Astrocyte (in vitro differentiated cells and primary cell): ENCODE measurements at regions not wholly inside any gene's neighbourhood (a gene's known extent, or its start where the extent isn't known, plus 50 kb on each side); places are given as distances from the start of the nearest gene placed in this dataset.

Experiments used
- DNase-seq: peaks from one replicate; pipeline ENCODE4 v3.0.0-alpha.2; 2010; ENCODE audit warnings: low read depth
- FAIRE-seq: peaks from 2 replicates; lab custom pipeline; 2011; peaks lifted over from hg19 to GRCh38; lab: Jason Lieb, UNC
- H2AFZ ChIP-seq: 2 replicates; pipeline ENCODE4 v1.6.0; 2012; ENCODE audit warnings: low read depth, low read length, inconsistent platforms
- H3K27ac ChIP-seq: 2 replicates; pipeline ENCODE4 v1.5.1; 2011; ENCODE audit warnings: low read depth, low read length, inconsistent platforms
- H3K27me3 ChIP-seq: 2 replicates; pipeline ENCODE4 v1.6.0; 2011; ENCODE audit warnings: low read length, inconsistent platforms; ENCODE audit not compliant: insufficient read depth
- H3K36me3 ChIP-seq: 2 replicates; pipeline ENCODE4 v1.5.1; 2011; ENCODE audit warnings: low read length, inconsistent platforms; ENCODE audit not compliant: insufficient read depth
- H3K4me1 ChIP-seq: 2 replicates; pipeline ENCODE4 v1.5.1; 2011; ENCODE audit warnings: low read length, inconsistent platforms; ENCODE audit not compliant: insufficient read depth
- H3K4me2 ChIP-seq: 2 replicates; pipeline ENCODE4 v1.6.0; 2012; ENCODE audit warnings: low read length, inconsistent platforms
- H3K4me3 ChIP-seq: 2 replicates; pipeline ENCODE4 v1.5.1; 2011; ENCODE audit warnings: low read depth, mild to moderate bottlenecking, low read length, inconsistent platforms; ENCODE audit not compliant: insufficient read depth
- H3K79me2 ChIP-seq: 2 replicates; pipeline ENCODE4 v1.6.0; 2012; ENCODE audit warnings: mild to moderate bottlenecking, low read length, inconsistent platforms; ENCODE audit not compliant: insufficient read depth
- H3K9ac ChIP-seq: 2 replicates; pipeline ENCODE4 v1.6.0; 2012; ENCODE audit warnings: mild to moderate bottlenecking, low read length, inconsistent platforms
- H3K9me3 ChIP-seq: 2 replicates; pipeline ENCODE4 v1.5.1; 2012; ENCODE audit warnings: low read depth, mild to moderate bottlenecking, low read length, inconsistent platforms; ENCODE audit not compliant: insufficient read depth
- H4K20me1 ChIP-seq: 2 replicates; pipeline ENCODE4 v1.6.0; 2012; ENCODE audit warnings: low read length, inconsistent platforms; ENCODE audit not compliant: insufficient read depth
- H3K27ac Mint-ChIP-seq: one replicate; pipeline ENCODE4 v1.8.0; 2021; ENCODE audit warnings: mild to moderate bottlenecking, mixed read lengths; ENCODE audit not compliant: unreplicated experiment
- H3K27me3 Mint-ChIP-seq: one replicate; pipeline ENCODE4 v1.8.0; 2021; ENCODE audit warnings: low read depth, mixed read lengths; ENCODE audit not compliant: unreplicated experiment
- H3K36me3 Mint-ChIP-seq: one replicate; pipeline ENCODE4 v1.8.0; 2021; ENCODE audit warnings: low read depth, mixed read lengths; ENCODE audit not compliant: unreplicated experiment
- H3K4me1 Mint-ChIP-seq: one replicate; pipeline ENCODE4 v1.8.0; 2021; ENCODE audit warnings: low read depth, mixed read lengths; ENCODE audit not compliant: unreplicated experiment
- H3K4me3 Mint-ChIP-seq: one replicate; pipeline ENCODE4 v1.8.0; 2021; ENCODE audit warnings: mild to moderate bottlenecking, moderate library complexity, mixed read lengths; ENCODE audit not compliant: unreplicated experiment
- H3K9me3 Mint-ChIP-seq: one replicate; pipeline ENCODE4 v1.8.0; 2021; ENCODE audit warnings: mild to moderate bottlenecking, mixed read lengths; ENCODE audit not compliant: unreplicated experiment
- CTCF ChIP-seq: IDR thresholded peaks from 2 replicates; pipeline ENCODE4 v1.5.1; 2011; ENCODE audit warnings: low read depth, mild to moderate bottlenecking, inconsistent platforms, low read length, moderate library complexity; ENCODE audit not compliant: insufficient read depth
- EZH2 ChIP-seq: IDR thresholded peaks from 2 replicates; pipeline ENCODE4 v1.6.1; 2012; ENCODE audit warnings: mild to moderate bottlenecking, low read length, inconsistent platforms; ENCODE audit not compliant: insufficient read depth

- H3K27ac Mint-ChIP-seq = no peak overlapping the region
- no peak for DNase-seq
- H4K20me1 ChIP-seq = no peaks in the 10 kb centered on the region
- H3K27me3 ChIP-seq = no peaks in the 10 kb centered on the region
- H3K9me3 Mint-ChIP-seq = no peaks in the 10 kb centered on the region
- no peak overlapping the region for H3K4me3 ChIP-seq
- H3K9me3 ChIP-seq = no peaks in the 10 kb centered on the region
- H2AFZ ChIP-seq = no peak overlapping the region
- peaks cover 2% of the 10 kb centered on the region for H3K27me3 Mint-ChIP-seq
- H3K27ac ChIP-seq = no peak overlapping the region
- TF ChIP-seq EZH2 = no peak
- no peak for TF ChIP-seq CTCF
- no peak overlapping the region for H3K4me2 ChIP-seq
- H3K4me1 ChIP-seq = peaks cover 6% of the 10 kb centered on the region
- no peak for FAIRE-seq
- no peaks in the 10 kb centered on the region for H3K36me3 Mint-ChIP-seq
- H3K79me2 ChIP-seq = no peaks in the 10 kb centered on the region
- H3K9ac ChIP-seq = no peak overlapping the region
- H3K4me3 Mint-ChIP-seq = no peak overlapping the region
- H3K4me1 Mint-ChIP-seq = peaks cover 10% of the 10 kb centered on the region
- no peaks in the 10 kb centered on the region for H3K36me3 ChIP-seq
Observed at GRCh38 chr2:67792191-67792590, 270.6 kb downstream of the C1D start.

GRCh38 chr2:67792681-67793091 lies 270.1 kb downstream of the C1D start:
- no peak for TF ChIP-seq CTCF
- no peak for TF ChIP-seq EZH2
- Histone ChIP-seq H3K36me3 (no peaks in the 10 kb centered on the region), H3K27me3 (no peaks in the 10 kb centered on the region), H3K27ac (no peak overlapping the region), H4K20me1 (no peaks in the 10 kb centered on the region), H3K9ac (no peak overlapping the region), H3K4me3 (no peak overlapping the region), H3K79me2 (no peaks in the 10 kb centered on the region), H3K4me2 (no peak overlapping the region), H3K4me1 (peaks cover 9% of the 10 kb centered on the region), H2AFZ (no peak overlapping the region), H3K9me3 (no peaks in the 10 kb centered on the region)
- Mint-ChIP-seq H3K27me3 (no peaks in the 10 kb centered on the region), H3K27ac (no peak overlapping the region), H3K36me3 (no peaks in the 10 kb centered on the region), H3K4me3 (no peak overlapping the region), H3K4me1 (peaks cover 15% of the 10 kb centered on the region), H3K9me3 (no peaks in the 10 kb centered on the region)
- no peak for FAIRE-seq
- DNase-seq = no peak

- H3K27me3 Mint-ChIP-seq = no peaks in the 10 kb centered on the region
- peak overlapping the region; percentile 29 for H3K27ac Mint-ChIP-seq
Observed at GRCh38 chr2:67797801-67798540, 264.8 kb downstream of the C1D start.

More at GRCh38 chr2:67797801-67798540, 264.8 kb downstream of the C1D start:
- no peak overlapping the region for H2AFZ ChIP-seq
- FAIRE-seq = peak; percentile 32
- no peaks in the 10 kb centered on the region for H3K9me3 ChIP-seq
- TF ChIP-seq EZH2 = no peak
- no peak for TF ChIP-seq CTCF
- H3K4me1 ChIP-seq = peaks cover 10% of the 10 kb centered on the region
- no peak overlapping the region for H3K27ac ChIP-seq
- H3K4me2 ChIP-seq = peak overlapping the region; percentile 15
- Mint-ChIP-seq H3K36me3 (no peaks in the 10 kb centered on the region), H3K4me3 (no peak overlapping the region), H3K9me3 (no peaks in the 10 kb centered on the region), H3K4me1 (peaks cover 12% of the 10 kb centered on the region)
- no peak overlapping the region for H3K4me3 ChIP-seq
- H3K27me3 ChIP-seq = no peaks in the 10 kb centered on the region
- H3K36me3 ChIP-seq = no peaks in the 10 kb centered on the region
- peak; percentile 65 for DNase-seq
- no peak overlapping the region for H3K9ac ChIP-seq
- no peaks in the 10 kb centered on the region for H4K20me1 ChIP-seq
- no peaks in the 10 kb centered on the region for H3K79me2 ChIP-seq
